Liver (tissue), 3 donors: ENCODE measurements at regions not wholly inside any gene's neighbourhood (a gene's known extent, or its start where the extent isn't known, plus 50 kb on each side); places are given as distances from the start of the nearest gene placed in this dataset.

Source experiments
- ATF3 ChIP-seq: IDR thresholded peaks from 2 replicates; pipeline ENCODE4 v1.6.1; 2016; ENCODE audit warnings: antibody characterized with exemption
- CTCF ChIP-seq: fragments of 150-350 bp; IDR thresholded peaks from 2 replicates; pipeline ENCODE4 v1.5.1; 2017; ENCODE audit warnings: improper control_type of control experiment, low read depth, low read length; ENCODE audit not compliant: missing input control
- GABPA ChIP-seq, 2 donors: IDR thresholded peaks in 1 of 2; conservative IDR thresholded peaks in 1 of 2; 2 replicates each; pipeline ENCODE4 v1.6.1; 2016; ENCODE audit warnings: antibody characterized with exemption in 2 of 2, mild to moderate bottlenecking in 1 of 2, moderate library complexity in 1 of 2
- MAX ChIP-seq: IDR thresholded peaks from 2 replicates; pipeline ENCODE4 v1.6.1; 2016; ENCODE audit warnings: antibody characterized with exemption
- REST ChIP-seq: IDR thresholded peaks from 2 replicates; pipeline ENCODE4 v1.6.1; 2016; ENCODE audit warnings: antibody characterized with exemption, mild to moderate bottlenecking
- TAF1 ChIP-seq: conservative IDR thresholded peaks from 2 replicates; pipeline ENCODE4 v1.6.1; 2016; ENCODE audit warnings: antibody characterized with exemption, mild to moderate bottlenecking
- YY1 ChIP-seq: IDR thresholded peaks from 2 replicates; pipeline ENCODE4 v1.6.1; 2016; ENCODE audit warnings: antibody characterized with exemption, mild to moderate bottlenecking
- ZBTB33 ChIP-seq: IDR thresholded peaks from 2 replicates; pipeline ENCODE4 v1.6.1; 2016; ENCODE audit warnings: antibody characterized with exemption
- donor health status: healthy.
- donor health status: healthy.

GRCh38 chr1:59071289-59071688 lies 225.6 kb upstream of the FGGY start:
- no peak for TF ChIP-seq REST
- no peak for TF ChIP-seq CTCF
- TF ChIP-seq GABPA (IDR thresholded peaks at IDR 0.05 in 1 of 2, conservative IDR thresholded peaks at IDR 0.05 in 1 of 2) = no peak
- TF ChIP-seq ZBTB33 = no peak
- TF ChIP-seq YY1 = no peak
- no peak for TF ChIP-seq MAX
- no peak for TF ChIP-seq ATF3
- TF ChIP-seq TAF1 = no peak
